NB4 (cell line): ENCODE measurements at regions not wholly inside any gene's neighbourhood (a gene's known extent, or its start where the extent isn't known, plus 50 kb on each side); places are given as distances from the start of the nearest gene placed in this dataset.

Experiments
- DNase-seq: peaks from one replicate; pipeline ENCODE4 v3.0.0; 2010; ENCODE audit warnings: low read depth
- H3K4me3 ChIP-seq: one replicate; pipeline ENCODE4 v1.5.1; 2011; ENCODE audit warnings: mild to moderate bottlenecking, low read depth, low read length, moderate library complexity
- MYC ChIP-seq: IDR thresholded peaks from 2 replicates; pipeline ENCODE4 v1.6.1; 2011; ENCODE audit warnings: low read depth, low read length
- POLR2A ChIP-seq: IDR thresholded peaks from 2 replicates; pipeline ENCODE4 v1.6.1; 2011; ENCODE audit warnings: mild to moderate bottlenecking; ENCODE audit not compliant: insufficient read length; ENCODE audit errors: extremely low read depth
- TF ChIP-seq, protein P1 (sequence below): IDR thresholded peaks from 2 replicates; pipeline ENCODE4 v1.6.1; 2011; ENCODE audit warnings: low read depth, low read length
- TF ChIP-seq, protein P2 (sequence below): IDR thresholded peaks from one replicate; pipeline ENCODE4 v1.5.1; 2012; ENCODE audit warnings: low read depth, low read length

DNA sequence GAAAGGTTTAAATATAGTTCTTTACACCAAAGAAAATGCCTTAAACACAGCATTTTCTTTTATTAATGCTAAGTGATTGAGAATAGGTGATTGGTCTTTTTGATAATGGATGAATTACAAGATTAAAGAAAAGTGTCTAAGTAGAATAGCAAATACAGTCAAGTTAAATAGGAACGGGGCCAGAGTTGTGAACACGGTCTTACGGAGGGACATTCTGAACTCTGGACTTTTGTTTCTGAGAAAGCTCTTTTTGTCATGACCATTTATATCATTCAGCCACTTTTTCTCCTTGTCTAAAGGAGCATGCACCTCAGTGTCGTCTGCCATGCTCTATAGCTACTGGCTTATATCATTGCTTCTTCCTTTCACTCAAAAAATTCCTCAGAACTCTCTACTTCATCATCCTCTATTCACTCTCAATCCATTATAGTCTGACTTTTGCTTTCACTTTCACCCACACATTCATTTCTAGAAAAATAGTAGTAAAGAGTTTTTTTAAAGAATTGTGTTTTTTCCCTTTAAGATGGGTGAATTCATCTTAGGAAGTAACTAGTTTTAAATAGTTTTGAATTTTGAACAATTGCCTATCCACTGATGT, 263.0 kb upstream of the FBXL7 start:
- no peak for DNase-seq
- TF ChIP-seq MYC, result no peak
- TF ChIP-seq, protein P1, sequence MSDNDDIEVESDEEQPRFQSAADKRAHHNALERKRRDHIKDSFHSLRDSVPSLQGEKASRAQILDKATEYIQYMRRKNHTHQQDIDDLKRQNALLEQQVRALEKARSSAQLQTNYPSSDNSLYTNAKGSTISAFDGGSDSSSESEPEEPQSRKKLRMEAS, result no peak
- TF ChIP-seq, protein P2, sequence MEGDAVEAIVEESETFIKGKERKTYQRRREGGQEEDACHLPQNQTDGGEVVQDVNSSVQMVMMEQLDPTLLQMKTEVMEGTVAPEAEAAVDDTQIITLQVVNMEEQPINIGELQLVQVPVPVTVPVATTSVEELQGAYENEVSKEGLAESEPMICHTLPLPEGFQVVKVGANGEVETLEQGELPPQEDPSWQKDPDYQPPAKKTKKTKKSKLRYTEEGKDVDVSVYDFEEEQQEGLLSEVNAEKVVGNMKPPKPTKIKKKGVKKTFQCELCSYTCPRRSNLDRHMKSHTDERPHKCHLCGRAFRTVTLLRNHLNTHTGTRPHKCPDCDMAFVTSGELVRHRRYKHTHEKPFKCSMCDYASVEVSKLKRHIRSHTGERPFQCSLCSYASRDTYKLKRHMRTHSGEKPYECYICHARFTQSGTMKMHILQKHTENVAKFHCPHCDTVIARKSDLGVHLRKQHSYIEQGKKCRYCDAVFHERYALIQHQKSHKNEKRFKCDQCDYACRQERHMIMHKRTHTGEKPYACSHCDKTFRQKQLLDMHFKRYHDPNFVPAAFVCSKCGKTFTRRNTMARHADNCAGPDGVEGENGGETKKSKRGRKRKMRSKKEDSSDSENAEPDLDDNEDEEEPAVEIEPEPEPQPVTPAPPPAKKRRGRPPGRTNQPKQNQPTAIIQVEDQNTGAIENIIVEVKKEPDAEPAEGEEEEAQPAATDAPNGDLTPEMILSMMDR, result no peak
- no peak for TF ChIP-seq POLR2A
- no peak overlapping the region for H3K4me3 ChIP-seq

DNA sequence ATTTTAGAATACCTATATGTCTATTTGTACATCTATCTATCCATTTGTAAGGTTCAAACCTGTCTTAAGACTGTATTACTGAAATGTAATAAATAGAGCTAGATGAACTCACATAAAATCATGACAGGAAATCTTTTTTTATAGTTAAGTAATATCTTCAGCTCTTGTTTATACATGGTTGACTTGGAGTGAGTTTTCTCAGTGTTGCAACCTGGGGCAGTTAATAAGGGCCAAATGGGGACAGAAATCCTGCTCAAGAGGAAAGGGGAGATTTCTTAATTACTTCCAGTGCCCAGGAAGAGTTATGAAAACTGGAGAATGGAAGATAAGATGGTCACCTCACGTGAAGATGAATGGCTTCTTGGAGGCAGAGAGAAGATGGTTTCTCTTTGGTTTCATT, 265.1 kb upstream of the FBXL7 start:
- H3K4me3 ChIP-seq, result no peak overlapping the region
- TF ChIP-seq POLR2A (no peak), MYC (no peak)
- TF ChIP-seq, protein P2, result no peak
- TF ChIP-seq, protein P1, result no peak
- no peak for DNase-seq

DNA sequence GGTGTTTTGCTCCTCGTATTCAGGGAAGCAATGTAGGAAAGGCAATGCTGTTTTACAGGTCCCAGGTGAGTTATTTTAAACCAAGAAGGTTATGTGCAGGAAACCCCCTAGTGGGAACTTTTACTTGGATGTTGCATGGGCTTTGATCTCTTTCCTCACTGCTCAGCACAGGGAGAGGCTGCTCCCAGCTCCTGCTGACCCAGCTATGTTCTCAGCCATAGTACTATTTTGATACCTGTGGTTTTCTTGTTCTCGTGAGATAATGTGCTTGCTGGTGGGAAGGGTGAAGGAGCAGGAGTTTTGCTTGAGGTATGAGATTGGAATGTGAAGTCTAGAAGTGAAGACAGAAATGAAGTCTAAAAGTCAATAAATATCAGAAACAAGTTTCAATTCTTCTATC, 265.6 kb upstream of the FBXL7 start:
- TF ChIP-seq MYC (no peak), POLR2A (no peak)
- TF ChIP-seq, protein P2, result no peak
- TF ChIP-seq, protein P1, result no peak
- H3K4me3 ChIP-seq, result no peak overlapping the region
- DNase-seq, result no peak

DNA sequence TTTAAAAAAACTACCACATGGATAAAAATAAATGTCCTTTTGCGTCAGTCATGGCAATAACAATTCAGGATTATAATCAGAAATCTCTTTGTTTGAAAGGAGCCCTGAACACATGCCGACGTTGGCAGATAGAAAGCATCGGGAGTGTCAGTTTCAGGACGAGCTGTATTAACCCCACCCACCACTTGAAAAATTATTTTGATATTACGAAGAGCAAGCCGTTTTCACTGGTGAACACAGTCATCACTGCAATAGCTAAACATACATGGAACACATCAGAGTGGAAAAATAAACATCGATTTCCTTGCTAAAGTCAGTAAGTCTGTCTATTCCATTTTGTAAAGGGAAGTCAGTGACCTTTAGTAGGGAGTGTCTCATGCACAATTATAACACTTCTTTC, 266.4 kb upstream of the FBXL7 start:
- H3K4me3 ChIP-seq, result no peak overlapping the region
- no peak for DNase-seq
- TF ChIP-seq, protein P2, result no peak
- no peak for TF ChIP-seq POLR2A

DNA sequence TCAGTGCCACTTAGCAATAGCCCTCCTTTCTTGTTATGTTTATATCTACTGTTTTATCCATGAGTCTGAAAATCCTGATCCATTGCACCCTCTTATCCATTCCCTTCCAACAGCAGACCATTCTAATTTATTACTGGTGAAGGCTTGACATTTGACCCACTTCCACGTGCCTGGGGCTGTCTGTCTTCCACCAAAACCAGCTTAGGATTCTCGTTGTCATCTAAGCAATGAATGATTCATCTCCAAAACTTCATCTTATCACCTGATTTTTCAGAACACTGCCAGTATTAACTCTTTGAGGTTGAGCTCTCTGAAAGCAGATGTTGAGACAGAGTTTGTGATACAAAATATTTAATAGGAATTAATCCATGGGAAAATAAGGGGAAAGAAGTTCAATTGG, 277.8 kb upstream of the FBXL7 start:
- no peak for DNase-seq
- TF ChIP-seq MYC (no peak), POLR2A (no peak)
- TF ChIP-seq, protein P2, result no peak
- TF ChIP-seq, protein P1, result no peak
- H3K4me3 ChIP-seq, result no peak overlapping the region

DNA sequence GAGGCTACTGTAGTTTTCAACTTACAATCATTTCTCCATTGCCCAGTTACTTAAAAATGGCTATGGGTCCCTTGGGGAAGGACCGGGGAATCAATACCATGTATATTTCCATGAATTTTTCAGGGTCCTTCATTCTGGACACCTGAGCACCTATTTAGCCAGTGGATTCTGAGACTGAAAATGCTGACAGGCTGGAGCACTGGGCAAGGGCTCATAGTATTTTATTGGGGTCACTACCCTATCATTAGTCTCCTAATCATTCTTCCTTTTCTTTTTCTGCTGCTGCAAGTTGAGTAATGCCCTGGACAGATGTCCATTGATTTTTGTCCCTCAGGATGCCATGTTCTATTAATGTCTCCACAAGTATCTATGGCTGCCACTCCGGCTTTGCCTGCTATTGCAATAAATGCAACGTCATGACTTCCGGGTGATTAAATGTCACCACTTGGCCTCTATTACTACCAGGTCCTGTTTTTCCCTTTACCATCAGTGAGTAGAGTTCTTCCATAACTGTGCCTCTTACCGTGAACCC, 279.3 kb upstream of the FBXL7 start:
- H3K4me3 ChIP-seq, result no peak overlapping the region
- no peak for DNase-seq
- no peak for TF ChIP-seq POLR2A
- TF ChIP-seq, protein P2, result no peak
- TF ChIP-seq MYC, result no peak
- TF ChIP-seq, protein P1, result no peak
